Right cardiac atrium (tissue), 5 donors: ENCODE measurements at regions not wholly inside any gene's neighbourhood (a gene's known extent, or its start where the extent isn't known, plus 50 kb on each side); places are given as distances from the start of the nearest gene placed in this dataset.
"Not testable (repeated sequence)": the region's sequence is repeated elsewhere in the genome, so short reads cannot be mapped to it uniquely, and the experiment has no call there.

Experiments
- ATAC-seq, 2 donors: fragments of 200-7000 bp; cut with Tn5 transposase; one replicate each; pipeline versions ENCODE4 v1.8.0 to v1.9.1; 2020; ENCODE audit warnings: moderate library complexity in 2 of 2, mild to moderate bottlenecking in 1 of 2
- DNase-seq, 3 donors: peaks; one replicate each; pipeline ENCODE4 v3.0.0-alpha.2; 2020
- H3K27ac ChIP-seq: one replicate; pipeline ENCODE4 v1.5.1; 2013; ENCODE audit warnings: mild to moderate bottlenecking, low read length, control low read depth, moderate library complexity
- H3K27me3 ChIP-seq: one replicate; pipeline ENCODE4 v1.6.1; 2013; ENCODE audit not compliant: control insufficient read depth, insufficient read depth
- H3K4me1 ChIP-seq: one replicate; pipeline ENCODE4 v1.6.1; 2013; ENCODE audit warnings: low read length; ENCODE audit not compliant: control insufficient read depth, insufficient read depth
- H3K4me3 ChIP-seq: one replicate; pipeline ENCODE4 v1.5.1; 2013; ENCODE audit warnings: low read length, control low read depth
- H3K9me3 ChIP-seq: one replicate; pipeline ENCODE4 v1.6.1; 2013; ENCODE audit warnings: low read length; ENCODE audit not compliant: control insufficient read depth
- WGBS: extraction: QIAGEN DNeasy Blood & Tissue Kit; methylation state at CpG from one replicate; pipeline ENCODE4 v1.1.7; 2013; 5-methylcytosine and 5-hydroxymethylcytosine counted together
- intact Hi-C, 4 donors: fragments of 100-400 bp; cut with DNase I; formaldehyde crosslinking; loops; one replicate each; pipeline versions ENCODE4 v1.11.0 to v1.14.0; 2022 to 2023
- donor health status: healthy with polysubstance abuse.
- donor health status: DM: no; HTN: yes; CAD: no.
- donor health status: DM: no; HTN: no; CAD: no.
- donor health status: DM: no; HTN: yes; CAD: no; lungs with severe emphysema.
- donor health status: DM: yes; HTN: yes; CAD: no.

DNA sequence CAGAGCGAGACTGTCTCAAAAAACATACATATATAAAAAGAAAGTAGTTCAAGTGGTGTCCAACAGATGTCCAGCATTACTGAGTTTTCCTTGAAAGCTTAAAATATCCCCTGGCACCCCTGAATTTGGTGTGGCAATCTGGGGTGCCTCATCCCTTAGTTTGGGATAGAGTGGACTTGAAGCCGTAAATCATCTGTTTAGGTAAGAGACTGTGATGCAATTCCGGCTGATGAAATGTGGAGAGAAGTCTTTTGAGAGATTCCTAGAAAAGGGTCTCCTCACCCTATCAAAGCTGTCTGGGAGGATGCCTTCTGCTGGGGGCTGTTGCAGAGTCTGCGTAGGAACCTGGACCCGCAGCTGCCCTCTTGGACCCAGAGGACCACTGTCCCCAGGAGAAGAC, 408.0 kb downstream of the RPS24 start:
- Histone ChIP-seq H3K9me3 (no peaks in the 10 kb centered on the region), H3K4me3 (no peak overlapping the region), H3K4me1 (no peaks in the 10 kb centered on the region), H3K27me3 (no peaks in the 10 kb centered on the region), H3K27ac (no peak overlapping the region)
- 93% methylated on average over 5 of the region's 5 CpGs for WGBS
- intact Hi-C loops: no loop called here
- no peak for ATAC-seq
- no peak for DNase-seq

- Histone ChIP-seq H3K27me3 (no peaks in the 10 kb centered on the region), H3K9me3 (no peaks in the 10 kb centered on the region), H3K4me3 (no peak overlapping the region), H3K27ac (no peak overlapping the region), H3K4me1 (no peaks in the 10 kb centered on the region)
- intact Hi-C loops: no loop called here
- DNase-seq (no peak), ATAC-seq (peak in 1 of 2 donors; percentile 18)
- 89% methylated on average over 13 of the region's 13 CpGs for WGBS
These were observed 409.3 kb downstream of the RPS24 start for GRCh38 chr10:78442836-78443550.

GRCh38 chr10:78443900-78444571, 410.4 kb downstream of the RPS24 start:
- Histone ChIP-seq H3K27me3 (no peaks in the 10 kb centered on the region), H3K27ac (no peak overlapping the region), H3K9me3 (no peaks in the 10 kb centered on the region), H3K4me3 (no peak overlapping the region), H3K4me1 (no peaks in the 10 kb centered on the region)
- WGBS: 80% methylated on average over 11 of the region's 11 CpGs
- no peak for ATAC-seq
- intact Hi-C loops: no loop called here
- DNase-seq: no peak

DNA sequence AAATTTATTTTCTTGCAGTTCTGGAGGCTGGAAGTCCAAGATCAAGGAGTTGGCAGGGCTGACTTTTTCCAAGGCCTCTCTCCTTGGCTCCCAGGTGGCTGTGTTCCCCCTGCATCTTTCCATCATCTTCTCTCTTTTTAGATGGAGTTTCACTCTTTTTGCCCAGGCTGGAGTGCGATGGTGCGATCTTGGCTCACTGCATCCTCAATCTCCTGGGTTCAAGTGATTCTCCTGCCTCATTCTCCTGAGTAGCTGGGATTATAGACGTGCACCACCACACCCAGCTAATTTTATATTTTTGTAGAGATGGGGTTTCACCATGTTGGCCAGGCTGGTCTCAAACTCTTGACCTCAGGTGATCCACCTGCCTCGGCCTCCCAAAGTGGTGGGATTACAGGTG, 411.1 kb downstream of the RPS24 start:
- H3K4me1 ChIP-seq, H3K4me3 ChIP-seq, H3K27me3 ChIP-seq, ATAC-seq, intact Hi-C loops, H3K9me3 ChIP-seq, DNase-seq, H3K27ac ChIP-seq: not testable (repeated sequence)
- 82% methylated on average over 4 of the region's 4 CpGs for WGBS

DNA sequence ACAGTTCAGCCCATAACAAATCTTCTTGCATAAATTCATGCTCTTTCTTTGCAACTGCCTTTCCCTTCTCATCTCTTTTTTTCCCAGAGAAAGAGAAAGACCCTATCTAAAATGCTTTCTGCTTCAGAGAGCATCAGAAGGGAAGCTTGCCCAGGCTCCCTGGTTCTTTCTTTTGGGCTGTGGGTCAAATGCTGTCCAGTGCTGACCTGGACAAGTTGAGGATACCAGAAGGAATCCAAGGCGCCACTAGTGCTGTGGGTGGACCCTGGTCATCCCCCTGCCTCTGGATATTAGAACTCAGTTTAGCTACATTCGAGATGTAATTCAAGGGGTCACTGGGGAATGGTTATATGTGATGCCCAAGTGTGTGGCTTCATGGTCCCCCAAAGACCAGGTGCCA, 411.6 kb downstream of the RPS24 start:
- intact Hi-C loops: no loop called here
- no peak for ATAC-seq
- WGBS: 90% methylated on average over 2 of the region's 2 CpGs
- Histone ChIP-seq H3K27ac (no peak overlapping the region), H3K4me3 (no peak overlapping the region), H3K9me3 (no peaks in the 10 kb centered on the region), H3K27me3 (no peaks in the 10 kb centered on the region), H3K4me1 (no peaks in the 10 kb centered on the region)
- DNase-seq: no peak

GRCh38 chr10:78448470-78448869, 414.8 kb downstream of the RPS24 start:
- WGBS: 84% methylated on average over 4 of the region's 4 CpGs
- H3K4me1 ChIP-seq: peaks cover 2% of the 10 kb centered on the region

GRCh38 chr10:78448994-78449418, 415.3 kb downstream of the RPS24 start:
- H3K27me3 ChIP-seq: no peaks in the 10 kb centered on the region
- ATAC-seq (no peak), DNase-seq (no peak)
- WGBS: 86% methylated on average over 2 of the region's 2 CpGs
- no peaks in the 10 kb centered on the region for H3K9me3 ChIP-seq
- intact Hi-C loops: no loop called here
- peaks cover 2% of the 10 kb centered on the region for H3K4me1 ChIP-seq
- H3K27ac ChIP-seq: no peak overlapping the region
- no peak overlapping the region for H3K4me3 ChIP-seq

More at GRCh38 chr10:78448470-78448869, 414.8 kb downstream of the RPS24 start:
- Histone ChIP-seq H3K27me3 (no peaks in the 10 kb centered on the region), H3K27ac (no peak overlapping the region), H3K4me3 (no peak overlapping the region), H3K9me3 (no peaks in the 10 kb centered on the region)
- DNase-seq: no peak
- intact Hi-C loops: no loop called here
- ATAC-seq: no peak

DNA sequence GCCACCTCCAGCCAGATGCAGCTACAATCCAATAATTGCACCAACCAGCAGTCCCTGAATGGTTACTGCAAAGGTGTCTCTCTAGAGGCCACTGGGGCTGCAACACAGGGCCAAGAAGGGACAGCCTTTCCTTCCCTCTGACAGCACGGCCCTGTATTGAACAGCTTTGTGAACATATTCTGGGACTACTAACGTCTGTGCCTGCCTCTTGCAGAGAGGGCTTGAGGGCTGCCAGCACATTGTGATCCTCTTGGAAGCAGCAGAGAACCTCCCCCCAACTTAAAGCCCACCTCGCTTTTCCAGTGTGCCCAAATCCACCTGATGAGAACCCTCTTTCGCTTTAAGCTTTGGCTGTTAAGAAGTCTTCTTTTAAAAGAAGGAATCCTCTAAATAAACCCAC, 415.9 kb downstream of the RPS24 start:
- WGBS: 90% methylated on average over 4 of the region's 4 CpGs
- H3K4me3 ChIP-seq: no peak overlapping the region
- peaks cover 2% of the 10 kb centered on the region for H3K4me1 ChIP-seq
- intact Hi-C loops: no loop called here
- no peak overlapping the region for H3K27ac ChIP-seq
- ATAC-seq (no peak), DNase-seq (no peak)
- no peaks in the 10 kb centered on the region for H3K27me3 ChIP-seq
- H3K9me3 ChIP-seq: no peaks in the 10 kb centered on the region

- Histone ChIP-seq H3K27ac (no peak overlapping the region), H3K27me3 (no peaks in the 10 kb centered on the region), H3K4me1 (peaks cover 2% of the 10 kb centered on the region), H3K9me3 (no peaks in the 10 kb centered on the region), H3K4me3 (no peak overlapping the region)
- intact Hi-C loops: no loop called here
- ATAC-seq: no peak
- WGBS: 81% methylated on average over 3 of the region's 3 CpGs
- no peak for DNase-seq
These were observed 416.6 kb downstream of the RPS24 start for GRCh38 chr10:78450239-78450638.

DNA sequence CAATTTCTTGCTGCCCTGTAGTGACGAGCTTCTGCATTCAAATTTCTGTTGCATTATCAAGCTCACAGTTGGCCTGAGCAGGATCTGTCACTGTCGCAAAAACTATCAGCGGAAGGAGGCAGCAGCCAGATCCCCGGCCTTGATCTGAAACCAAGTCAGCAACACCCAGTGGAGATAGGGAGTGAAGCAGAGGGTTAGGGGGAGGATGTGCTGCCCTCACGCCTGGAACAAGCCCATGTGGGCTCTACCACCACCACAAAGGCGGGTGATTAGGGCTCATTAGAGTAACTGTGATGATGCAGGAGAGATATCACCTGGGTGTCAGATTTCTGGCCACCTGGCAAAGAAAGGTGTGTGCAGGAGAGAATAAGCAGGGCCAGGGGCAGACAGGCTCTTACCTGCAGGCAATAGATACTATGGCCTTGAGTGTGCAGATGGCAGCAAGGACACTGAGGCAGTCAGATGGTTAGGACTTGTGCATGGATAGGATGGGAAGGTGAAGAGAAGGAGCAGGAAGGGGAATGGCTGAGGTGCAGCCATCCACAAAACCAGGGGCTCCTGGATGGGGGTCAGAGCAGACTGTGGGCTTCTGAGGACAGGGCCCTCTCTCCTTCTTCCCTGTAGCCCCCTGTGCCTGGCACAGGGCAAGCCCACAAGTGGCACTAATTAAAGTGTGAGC, 417.3 kb downstream of the RPS24 start:
- intact Hi-C loops: no loop called here
- no peak overlapping the region for H3K27ac ChIP-seq
- 72% methylated on average over 6 of the region's 6 CpGs for WGBS

GRCh38 chr10:78451592-78451991, 417.9 kb downstream of the RPS24 start:
- peaks cover 2% of the 10 kb centered on the region for H3K4me1 ChIP-seq
- H3K4me3 ChIP-seq: no peak overlapping the region
- intact Hi-C loops: no loop called here
- H3K27ac ChIP-seq: no peak overlapping the region
- 46% methylated on average over 10 of the region's 10 CpGs for WGBS
- ATAC-seq: peak; percentile 72 to 81
- DNase-seq: peak; percentile 64 to 84 (median 78)
- no peaks in the 10 kb centered on the region for H3K9me3 ChIP-seq
- no peaks in the 10 kb centered on the region for H3K27me3 ChIP-seq

More for the DNA sequence above, 417.3 kb downstream of the RPS24 start:
- DNase-seq: no peak
- no peak for ATAC-seq
- Histone ChIP-seq H3K27me3 (no peaks in the 10 kb centered on the region), H3K9me3 (no peaks in the 10 kb centered on the region), H3K4me1 (peaks cover 2% of the 10 kb centered on the region), H3K4me3 (no peak overlapping the region)
